HG03196 (cell line): ENCODE measurements at regions not wholly inside any gene's neighbourhood (a gene's known extent, or its start where the extent isn't known, plus 50 kb on each side); places are given as distances from the start of the nearest gene placed in this dataset.

Experiments
- ATAC-seq: cut with Tn5 transposase; IDR thresholded peaks from one replicate; pipeline ENCODE4 v1.9.1; 2021; ENCODE audit not compliant: unreplicated experiment

- ATAC-seq, result no peak
These were observed 716.0 kb downstream of the KCTD16 start for GRCh38 chr5:144886668-144887067.

DNA sequence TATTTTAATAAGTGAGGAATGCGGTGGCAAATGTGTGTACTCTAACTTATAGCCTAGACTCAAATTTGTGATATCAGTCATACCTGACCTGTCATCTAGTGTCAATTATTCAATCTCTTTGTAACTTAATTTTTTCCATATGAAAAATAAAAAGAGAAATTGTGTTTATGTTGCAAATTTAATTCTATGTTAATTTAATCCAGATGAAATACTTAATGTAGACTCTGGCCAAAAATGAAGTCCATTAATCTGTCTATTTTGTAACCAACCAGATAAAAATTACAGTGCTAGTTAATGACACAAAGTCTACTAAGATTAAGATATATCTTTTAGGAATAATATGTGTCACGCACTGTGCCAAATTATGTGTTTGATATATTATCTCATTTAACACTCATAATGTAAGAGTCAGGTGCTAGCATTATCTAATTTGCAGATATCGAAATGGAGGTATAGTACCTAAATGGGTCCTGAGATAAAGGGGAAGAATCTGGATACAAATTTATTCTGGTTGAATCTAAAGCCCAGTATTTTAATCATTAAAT, 712.1 kb downstream of the KCTD16 start:
- no peak for ATAC-seq

GRCh38 chr5:144880513-144880912, 709.8 kb downstream of the KCTD16 start:
- no peak for ATAC-seq

- ATAC-seq, result no peak
These were observed 706.3 kb downstream of the KCTD16 start for GRCh38 chr5:144876990-144877389.

DNA sequence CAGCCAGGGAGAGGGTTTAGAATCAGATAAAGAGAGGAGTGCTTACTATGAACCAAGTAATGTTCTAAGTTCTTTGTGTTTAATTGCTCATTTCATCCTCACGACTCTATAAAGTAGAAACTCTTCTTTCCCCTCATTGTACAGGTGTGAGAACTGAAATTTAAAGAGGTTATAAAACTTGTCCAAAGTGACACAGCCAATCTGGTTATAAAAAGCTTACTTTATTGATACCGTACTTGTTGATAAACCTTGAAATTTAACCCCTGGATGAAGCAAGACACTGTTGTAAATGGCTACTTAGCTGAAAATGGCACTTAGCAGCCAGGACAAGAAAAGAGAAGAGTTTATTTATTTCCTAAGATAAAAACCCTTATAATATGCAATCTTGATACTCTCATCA, 702.4 kb downstream of the KCTD16 start:
- no peak for ATAC-seq

DNA sequence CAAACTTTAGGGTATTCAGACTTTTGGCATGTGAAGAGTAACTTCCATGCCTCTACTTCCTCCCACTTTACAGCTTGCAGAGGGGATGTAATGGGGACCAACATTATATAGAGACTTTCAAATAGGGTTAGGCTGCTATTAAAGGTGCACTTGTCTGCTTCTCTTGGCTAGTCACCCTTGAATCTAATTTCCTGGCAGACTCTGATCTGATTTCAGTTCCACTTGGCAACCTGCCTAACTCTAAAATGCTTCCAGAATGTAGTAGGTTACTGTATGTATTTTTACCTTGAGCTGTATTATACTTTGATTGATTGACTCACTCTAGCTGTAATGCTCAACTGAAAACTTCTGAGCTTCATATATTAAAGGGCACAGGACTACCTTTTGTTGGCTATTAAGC, 693.4 kb downstream of the KCTD16 start:
- no peak for ATAC-seq

- ATAC-seq, result no peak
These were observed 686.8 kb downstream of the KCTD16 start for GRCh38 chr5:144857454-144857853.

DNA sequence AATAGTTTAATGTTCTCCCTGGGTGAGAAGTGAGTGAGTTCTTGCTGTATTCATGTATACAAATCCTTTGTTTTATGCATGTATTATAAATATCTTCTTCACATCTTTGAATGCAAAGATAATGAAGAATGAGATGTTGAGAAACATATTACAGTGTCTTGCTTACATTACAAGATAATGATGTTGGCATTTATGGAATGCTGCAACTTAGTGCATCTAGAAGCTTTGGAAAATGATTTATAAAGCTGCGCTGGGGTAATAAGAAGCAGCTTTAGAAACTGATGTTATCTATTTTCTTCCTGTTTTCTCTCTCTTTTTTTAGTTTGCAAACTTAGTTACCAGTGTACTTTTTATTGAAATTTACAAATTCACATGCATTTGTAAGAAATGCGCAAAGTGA, 673.4 kb downstream of the KCTD16 start:
- no peak for ATAC-seq

DNA sequence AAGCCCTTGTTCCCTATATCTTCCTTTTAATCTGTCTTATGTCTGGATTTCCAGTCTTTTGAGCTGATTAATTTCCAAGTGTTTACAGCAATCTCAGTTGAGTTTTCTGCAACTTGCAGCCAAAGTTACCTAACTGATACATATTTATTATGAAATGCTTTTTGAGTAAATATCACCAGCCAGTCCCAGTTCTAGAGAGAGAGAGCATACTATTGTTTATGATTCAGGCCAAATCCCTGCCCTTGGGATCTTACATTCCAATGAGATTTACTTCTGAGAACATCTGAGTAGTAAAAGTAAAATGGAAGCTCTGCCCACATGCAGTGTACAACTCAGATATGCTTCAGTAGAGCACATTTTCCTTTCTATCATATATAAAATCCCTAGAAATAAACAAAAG, 661.7 kb downstream of the KCTD16 start:
- no peak for ATAC-seq

- no peak for ATAC-seq
These were observed 661.0 kb downstream of the KCTD16 start for GRCh38 chr5:144831650-144832049.

GRCh38 chr5:144822503-144822902, 651.8 kb downstream of the KCTD16 start:
- no peak for ATAC-seq

GRCh38 chr5:144820278-144820677, 649.6 kb downstream of the KCTD16 start:
- no peak for ATAC-seq

DNA sequence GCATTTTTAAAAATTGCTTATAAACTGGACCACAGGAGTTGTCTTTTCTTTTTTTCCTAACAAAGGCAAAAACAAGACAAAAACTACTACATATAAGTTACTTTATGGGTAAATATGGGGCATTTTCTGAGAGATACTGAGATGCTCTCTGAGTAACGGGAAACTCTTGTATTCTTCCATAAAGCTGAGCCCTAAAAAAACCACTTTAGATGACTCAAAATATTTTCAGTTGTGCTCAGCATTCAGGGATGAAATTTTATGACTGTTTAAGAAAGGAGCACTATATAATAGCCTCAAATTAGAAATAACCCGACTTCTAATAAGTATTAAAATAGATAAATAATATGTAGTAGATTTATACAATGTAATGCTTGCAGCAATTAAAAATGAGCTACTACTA, 644.5 kb downstream of the KCTD16 start:
- ATAC-seq, result no peak

DNA sequence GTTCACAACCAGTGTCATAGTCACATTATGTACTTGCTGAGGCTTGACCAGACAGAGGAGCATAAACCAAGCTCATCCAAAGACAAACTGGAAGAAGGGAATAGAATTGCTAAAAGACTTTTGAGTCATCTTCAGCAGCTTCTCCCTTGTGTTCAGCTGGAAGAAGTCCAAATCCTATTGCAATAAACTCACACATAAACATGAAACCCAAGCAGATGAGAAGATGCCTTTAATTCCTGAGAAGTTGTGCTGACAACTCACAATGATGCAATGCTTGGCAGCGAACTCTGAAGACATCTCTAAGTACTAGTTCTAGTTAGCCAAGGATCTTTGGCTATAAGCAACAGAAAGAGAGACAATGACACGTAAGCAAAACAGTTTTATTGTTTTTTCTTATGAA, 642.1 kb downstream of the KCTD16 start:
- ATAC-seq, result no peak

DNA sequence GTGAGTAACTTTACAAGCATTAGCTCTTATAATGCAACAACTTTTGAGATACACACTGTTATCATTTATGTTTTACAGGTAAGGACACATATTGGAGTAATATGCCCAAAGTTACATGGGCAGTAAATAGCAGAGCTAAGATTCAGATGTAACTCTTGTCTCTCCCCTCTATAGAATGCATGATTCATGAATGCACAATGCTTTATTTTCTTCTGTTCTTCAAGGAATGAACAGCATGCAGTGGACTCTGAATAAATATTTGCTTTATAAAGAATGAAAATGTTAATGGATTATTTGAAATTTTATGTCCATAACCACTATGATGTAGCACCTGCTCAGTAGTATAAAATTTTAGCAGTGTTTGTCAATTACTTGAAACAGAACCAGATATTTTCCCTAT, 629.5 kb downstream of the KCTD16 start:
- no peak for ATAC-seq

GRCh38 chr5:144798595-144798994, 627.9 kb downstream of the KCTD16 start:
- no peak for ATAC-seq

DNA sequence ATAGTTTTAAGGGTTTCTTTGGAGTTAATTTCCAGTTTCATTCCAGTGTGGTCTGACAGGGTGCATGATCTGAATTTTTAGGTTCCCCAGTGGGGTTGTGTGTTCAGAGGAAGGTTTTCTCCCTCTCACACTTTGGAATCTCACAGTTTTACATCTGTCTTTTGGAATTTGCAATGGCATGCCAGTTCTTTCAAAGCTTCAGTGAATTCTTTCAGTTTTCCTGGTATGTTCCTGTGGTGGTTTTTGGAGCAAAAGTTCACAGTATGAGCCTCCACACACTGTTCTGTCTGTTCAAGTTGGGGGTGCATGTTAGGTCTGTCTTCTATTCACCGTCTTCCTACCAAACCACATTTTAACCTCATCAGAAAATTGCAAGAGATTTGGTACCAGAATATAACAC, 624.2 kb downstream of the KCTD16 start:
- no peak for ATAC-seq

GRCh38 chr5:144788556-144788955, 617.9 kb downstream of the KCTD16 start:
- ATAC-seq, result no peak

DNA sequence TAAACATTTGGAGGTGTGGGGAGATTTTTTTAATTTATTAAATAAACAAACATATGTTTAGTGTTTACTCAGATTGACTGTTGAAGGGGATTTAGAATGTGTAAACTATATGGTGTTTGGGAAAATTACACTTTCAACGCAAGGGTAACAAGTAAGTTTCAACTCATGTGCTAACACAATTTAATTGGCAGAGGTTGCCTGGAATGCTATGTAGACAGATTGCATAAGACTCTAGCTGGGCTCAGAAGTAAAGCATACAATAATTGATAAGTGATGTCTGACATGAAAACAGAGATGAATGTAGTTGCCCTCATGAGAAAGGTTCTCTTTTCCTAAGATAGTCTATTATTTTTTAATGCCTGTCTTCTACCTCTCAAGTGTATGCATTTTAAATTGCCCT, 617.4 kb downstream of the KCTD16 start:
- no peak for ATAC-seq

DNA sequence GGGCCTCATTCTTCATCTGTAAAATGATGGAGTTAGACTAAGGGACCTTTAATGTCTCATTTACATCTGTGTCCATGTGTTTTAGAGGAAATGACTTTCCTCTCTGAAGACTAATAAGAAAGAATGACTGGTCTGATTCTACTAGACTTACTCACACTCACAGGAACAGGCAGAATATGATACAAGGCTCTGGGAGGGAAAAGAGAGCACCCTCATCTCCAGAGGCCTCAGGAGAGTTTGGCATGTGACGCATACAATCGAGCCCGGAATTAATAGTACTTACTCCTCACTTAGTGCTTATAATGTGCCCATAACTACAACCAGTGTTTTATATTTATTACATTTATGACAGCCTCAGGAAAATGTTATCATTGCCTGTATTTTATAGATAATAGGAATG, 608.7 kb downstream of the KCTD16 start:
- no peak for ATAC-seq

- ATAC-seq, result no peak
These were observed 607.9 kb downstream of the KCTD16 start for GRCh38 chr5:144778561-144778960.

DNA sequence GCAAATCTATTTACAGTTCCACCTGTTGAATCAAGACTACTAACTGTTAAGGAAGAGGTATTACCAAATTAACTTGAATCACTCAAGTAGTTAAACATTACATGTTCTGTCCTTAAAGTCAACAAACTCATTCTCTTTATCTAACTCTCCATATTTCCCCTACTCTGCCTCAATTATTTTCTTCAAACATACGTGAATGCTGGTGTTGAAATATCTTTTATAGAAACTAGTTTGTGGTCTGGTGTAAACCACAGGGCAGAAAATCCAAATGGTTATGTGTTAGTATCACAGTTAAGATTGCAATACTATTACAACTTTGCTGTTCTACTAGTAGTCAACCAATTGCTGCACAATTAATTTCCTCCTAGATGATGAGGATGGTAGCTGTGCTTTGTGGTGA, 603.5 kb downstream of the KCTD16 start:
- ATAC-seq, result no peak

GRCh38 chr5:144773628-144774027, 603.0 kb downstream of the KCTD16 start:
- no peak for ATAC-seq

GRCh38 chr5:144771802-144772201, 601.1 kb downstream of the KCTD16 start:
- ATAC-seq, result no peak
